Endothelial cell of umbilical vein (primary cell): ENCODE measurements at regions not wholly inside any gene's neighbourhood (a gene's known extent, or its start where the extent isn't known, plus 50 kb on each side); places are given as distances from the start of the nearest gene placed in this dataset.

Experiments used
- BruUV-seq: library from RNA; stranded (reverse); fragments of 400-500 nt; replicated peaks from 2 replicates; lab custom pipeline; 2021; lab: Mats Ljungman, UMichigan
- CTCF ChIA-PET: fragments of 300-600, 350-600 bp; sonication (Branson Sonifier 250); formaldehyde crosslinking; loops from one replicate; lab custom pipeline; 2021; ENCODE audit warnings: antibody characterized with exemption, inconsistent platforms; lab: Charles Lee
- POLR2A ChIA-PET: fragments of 300-600, 350-600 bp; sonication (Branson Sonifier 250); formaldehyde crosslinking; loops from one replicate; lab custom pipeline; 2021; ENCODE audit warnings: antibody characterized with exemption, inconsistent platforms; lab: Charles Lee
- DNase-seq: peaks from one replicate; pipeline ENCODE4 v3.0.0-alpha.2; 2011; ENCODE audit warnings: low read depth, low spot score
- FAIRE-seq: peaks from 2 replicates; lab custom pipeline; 2011; peaks lifted over from hg19 to GRCh38; lab: Jason Lieb, UNC
- H2AFZ ChIP-seq: 2 replicates; pipeline ENCODE4 v1.6.0; 2012; ENCODE audit warnings: low read depth, low read length, control low read depth, inconsistent platforms
- H3K27ac ChIP-seq: 2 replicates; pipeline ENCODE4 v1.5.1; 2011; ENCODE audit warnings: low read depth, mild to moderate bottlenecking, control low read depth, low read length, moderate library complexity; ENCODE audit not compliant: insufficient read depth
- H3K27me3 ChIP-seq, 2 experiments: 2 replicates each; pipeline versions ENCODE4 v1.6.0 to v1.6.1; 2011; ENCODE audit warnings: low read length in 2 of 2, mixed read lengths in 1 of 2; ENCODE audit not compliant: control insufficient read depth in 2 of 2, insufficient read depth in 2 of 2
- H3K36me3 ChIP-seq, 2 experiments: 2 replicates in 1 of 2; 3 replicates in 1 of 2; pipeline ENCODE4 v1.5.1; 2011; ENCODE audit warnings: low read length in 2 of 2, mild to moderate bottlenecking in 1 of 2, moderate library complexity in 1 of 2; ENCODE audit not compliant: control insufficient read depth in 2 of 2, insufficient read depth in 2 of 2; ENCODE audit errors: extremely low read depth in 1 of 2
- H3K4me1 ChIP-seq: 3 replicates; pipeline ENCODE4 v1.5.1; 2011; ENCODE audit warnings: mild to moderate bottlenecking, low read length; ENCODE audit not compliant: control insufficient read depth, insufficient read depth; ENCODE audit errors: extremely low read depth
- H3K4me2 ChIP-seq: 2 replicates; pipeline ENCODE4 v1.6.1; 2011; ENCODE audit warnings: low read length, control low read depth, mixed read lengths; ENCODE audit not compliant: insufficient read depth
- H3K4me3 ChIP-seq, 3 experiments: fragments of 200-600 bp in 1 of 3; sonication (generic), shearing (Covaris generic) in 1 of 3; replicated peaks in 1 of 3; 2 replicates each; pipeline ENCODE4 v1.5.1; 2011 to 2016; ENCODE audit warnings: control low read depth in 3 of 3, low read length in 3 of 3, mild to moderate bottlenecking in 2 of 3, inconsistent platforms in 1 of 3, low read depth in 1 of 3, moderate library complexity in 1 of 3; ENCODE audit not compliant: insufficient read depth in 1 of 3
- H3K79me2 ChIP-seq: 2 replicates; pipeline ENCODE4 v1.6.0; 2012; ENCODE audit warnings: low read length, inconsistent platforms; ENCODE audit not compliant: control insufficient read depth, insufficient read depth
- H3K9ac ChIP-seq: replicated peaks from 2 replicates; pipeline ENCODE3; 2011; ENCODE audit warnings: low read length, control low read depth; ENCODE audit not compliant: insufficient read depth; ENCODE audit errors: extremely low read depth
- H3K9me1 ChIP-seq: replicated peaks from 3 replicates; pipeline ENCODE4 v1.6.0; 2011; ENCODE audit warnings: mild to moderate bottlenecking, low read length; ENCODE audit not compliant: control insufficient read depth, insufficient read depth; ENCODE audit errors: extremely low read depth
- H3K9me3 ChIP-seq: replicated peaks from 2 replicates; pipeline ENCODE4 v1.5.1; 2012; ENCODE audit warnings: low read length, inconsistent platforms; ENCODE audit not compliant: control insufficient read depth, insufficient read depth
- H4K20me1 ChIP-seq: replicated peaks from 2 replicates; pipeline ENCODE3; 2011; ENCODE audit warnings: mild to moderate bottlenecking, low read length; ENCODE audit not compliant: control insufficient read depth, insufficient read depth; ENCODE audit errors: extremely low read depth
- EZH2 ChIP-seq: IDR thresholded peaks from 2 replicates; pipeline ENCODE4 v1.6.1; 2012; ENCODE audit warnings: borderline replicate concordance, low read depth, mild to moderate bottlenecking, moderate library complexity, low read length, inconsistent platforms; ENCODE audit not compliant: severe bottlenecking
- FOS ChIP-seq: IDR thresholded peaks from 2 replicates; pipeline ENCODE4 v1.6.1; 2011; ENCODE audit warnings: mild to moderate bottlenecking, low read length, moderate library complexity, borderline replicate concordance; ENCODE audit not compliant: insufficient read depth
- GATA2 ChIP-seq: IDR thresholded peaks from 2 replicates; pipeline ENCODE4 v1.7.0; 2011; ENCODE audit warnings: low read depth, mild to moderate bottlenecking, moderate library complexity, mixed read lengths, low read length; ENCODE audit not compliant: insufficient read length, insufficient read depth
- JUN ChIP-seq: IDR thresholded peaks from 2 replicates; pipeline ENCODE4 v1.6.1; 2011; ENCODE audit warnings: borderline replicate concordance, low read depth; ENCODE audit not compliant: insufficient read length, insufficient read depth
- MYC ChIP-seq: IDR thresholded peaks from one replicate; pipeline ENCODE4 v1.6.1; 2011; ENCODE audit warnings: mild to moderate bottlenecking, low read depth, low read length
- POLR2A ChIP-seq: IDR thresholded peaks from 2 replicates; pipeline ENCODE4 v1.6.1; 2012; ENCODE audit warnings: low read depth, mild to moderate bottlenecking, control low read depth, low read length
- POLR2AphosphoS5 ChIP-seq: IDR thresholded peaks from 2 replicates; pipeline ENCODE4 v1.6.1; 2012; ENCODE audit warnings: low read depth, mild to moderate bottlenecking, control low read depth, low read length, moderate library complexity; ENCODE audit not compliant: insufficient read depth
- dilution Hi-C: fragments of 300-500 bp; cut with MboI; formaldehyde crosslinking; loops from one replicate; pipeline ENCODE4 v1.15.0; 2019; ENCODE audit warnings: low sequenced_read_pairs; ENCODE audit not compliant: extremely low pct_ligation_motif_present
- intact Hi-C: fragments of 100-400 bp; cut with micrococcal nuclease; formaldehyde crosslinking; loops from one replicate; pipeline ENCODE4 v1.10.0; 2022
- TF ChIP-seq, protein P1 (sequence below): IDR thresholded peaks from 2 replicates; pipeline ENCODE4 v1.6.1; 2011; ENCODE audit not compliant: insufficient read depth, insufficient read length

DNA sequence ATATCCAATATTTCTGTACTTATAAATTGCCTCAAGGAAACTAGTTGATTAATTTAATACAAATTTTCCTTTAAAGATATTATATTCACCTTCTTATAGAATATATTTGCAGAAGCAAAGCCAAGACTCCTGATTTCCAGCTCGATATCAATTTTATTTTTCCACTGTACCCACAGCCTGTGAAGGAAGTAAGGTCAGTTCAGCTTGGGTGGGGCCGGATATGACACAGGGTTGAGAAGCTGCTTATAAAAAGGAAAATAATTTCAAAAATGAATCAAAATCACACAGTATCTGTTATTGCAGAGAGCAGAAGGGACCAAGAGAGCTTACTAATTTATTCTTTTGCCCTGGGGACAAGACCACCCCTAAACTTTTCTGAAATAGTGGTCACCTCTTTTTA lies 491.4 kb downstream of the TUSC7 start:
- intact Hi-C loops (no loop called here), dilution Hi-C loops (no loop called here)
- no peaks in the 10 kb centered on the region for H3K27me3 ChIP-seq
- peaks cover 2% of the 10 kb centered on the region for H3K9me1 ChIP-seq
- H2AFZ ChIP-seq: peak overlapping the region; percentile 68
- H4K20me1 ChIP-seq: no peaks in the 10 kb centered on the region
- no peaks in the 10 kb centered on the region for H3K79me2 ChIP-seq
- peak overlapping the region; percentile 64 for H3K4me2 ChIP-seq
- no peaks in the 10 kb centered on the region for H3K9me3 ChIP-seq
- DNase-seq (peak; percentile 37), FAIRE-seq (peak; percentile 59)
- no peaks in the 10 kb centered on the region for H3K36me3 ChIP-seq
- no peak overlapping the region for H3K9ac ChIP-seq
- CTCF ChIA-PET: interaction anchor here (1.3 to 1.4 kb wide), 2 partner anchors 16 to 51 kb away, joined by 3 to 6 read pairs; no protein-coding TSS in a partner anchor
- POLR2A ChIA-PET: no interaction called here
- H3K27ac ChIP-seq: peak overlapping the region; percentile 34
- H3K4me3 ChIP-seq: no peak overlapping the region
- TF ChIP-seq GATA2 (peak; percentile 62), FOS (peak; percentile 59), POLR2A (no peak)
- no TSS peak for BruUV-seq
- H3K4me1 ChIP-seq: peaks cover 12% of the 10 kb centered on the region

DNA sequence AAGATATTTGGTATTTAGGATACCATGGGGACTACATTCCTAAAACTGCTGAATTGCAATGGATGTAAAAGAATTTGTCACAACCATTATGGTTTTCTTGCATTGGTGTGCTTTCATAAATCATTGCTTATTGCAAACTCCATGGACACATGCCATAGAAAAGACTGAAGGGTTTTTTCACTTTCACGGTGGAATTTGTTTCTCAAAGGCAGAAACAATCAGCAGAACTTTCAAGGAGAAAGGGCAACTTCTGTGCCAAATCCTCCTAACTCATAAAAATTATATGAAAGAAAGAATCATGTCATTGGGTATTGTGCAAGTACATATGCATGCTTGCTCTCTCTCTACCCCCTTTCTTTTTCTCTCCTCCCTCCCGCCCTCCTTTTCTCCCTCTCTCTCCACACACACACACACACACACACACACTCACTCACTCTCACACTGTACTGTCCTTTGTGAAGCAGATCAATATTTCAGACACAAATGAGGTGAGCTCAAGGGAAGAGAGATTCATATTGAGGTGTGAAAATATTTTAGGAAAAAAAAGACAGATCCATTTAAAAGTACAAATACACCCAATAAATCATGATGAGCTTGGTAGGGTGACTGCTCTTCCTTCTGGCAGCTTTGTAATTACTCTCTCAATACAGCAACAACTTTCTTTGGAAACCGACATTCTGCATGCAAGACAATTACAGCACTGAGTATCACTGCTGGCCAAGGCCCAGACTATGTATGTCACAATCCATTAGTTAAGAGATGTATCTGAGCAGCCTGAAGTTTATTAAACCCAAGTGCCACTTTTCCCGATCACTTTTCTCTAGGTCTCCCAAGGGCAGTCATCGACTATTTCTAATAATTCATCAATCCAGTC lies 492.6 kb downstream of the TUSC7 start:
- dilution Hi-C loops (no loop called here), intact Hi-C loops (no loop called here)
- peaks cover 12% of the 10 kb centered on the region for H3K4me1 ChIP-seq
- H3K27ac ChIP-seq: no peak overlapping the region
- no TSS peak for BruUV-seq
- no peaks in the 10 kb centered on the region for H3K79me2 ChIP-seq
- H3K4me2 ChIP-seq: no peak overlapping the region
- H3K36me3 ChIP-seq: no peaks in the 10 kb centered on the region
- CTCF ChIA-PET: interaction anchor here (0.6 to 1.3 kb wide), 2 partner anchors 12 to 15 kb away, joined by 3 to 6 read pairs; no protein-coding TSS in a partner anchor
- POLR2A ChIA-PET: no interaction called here
- H3K9ac ChIP-seq: no peak overlapping the region
- no peaks in the 10 kb centered on the region for H4K20me1 ChIP-seq
- DNase-seq (no peak), FAIRE-seq (no peak)
- H2AFZ ChIP-seq: no peak overlapping the region
- no peak overlapping the region for H3K4me3 ChIP-seq
- no peaks in the 10 kb centered on the region for H3K27me3 ChIP-seq
- peaks cover 2% of the 10 kb centered on the region for H3K9me1 ChIP-seq
- TF ChIP-seq JUN (no peak), POLR2AphosphoS5 (no peak), MYC (no peak), FOS (no peak), EZH2 (no peak)
- TF ChIP-seq, protein P1, sequence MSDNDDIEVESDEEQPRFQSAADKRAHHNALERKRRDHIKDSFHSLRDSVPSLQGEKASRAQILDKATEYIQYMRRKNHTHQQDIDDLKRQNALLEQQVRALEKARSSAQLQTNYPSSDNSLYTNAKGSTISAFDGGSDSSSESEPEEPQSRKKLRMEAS: no peak
- no peaks in the 10 kb centered on the region for H3K9me3 ChIP-seq
